Heart right ventricle (tissue), 16 donors: ENCODE measurements at regions not wholly inside any gene's neighbourhood (a gene's known extent, or its start where the extent isn't known, plus 50 kb on each side); places are given as distances from the start of the nearest gene placed in this dataset.

Source experiments
- ATAC-seq, 8 donors: fragments of 200-7000 bp; cut with Tn5 transposase; one replicate each; pipeline ENCODE4 v1.9.1; 2020; ENCODE audit warnings: mild to moderate bottlenecking in 8 of 8, moderate library complexity in 8 of 8, moderate number of reproducible peaks in 1 of 8
- DNase-seq, 2 donors: peaks; one replicate each; pipeline ENCODE4 v3.0.0-alpha.2; 2020
- H3K27ac ChIP-seq, 10 donors: fragments of 200-600 bp; sonication (generic) in 2 of 10; one replicate each; pipeline versions ENCODE4 v1.5.0 to v1.8.0; 2020 to 2022; ENCODE audit warnings: mild to moderate bottlenecking in 3 of 10
- H3K27me3 ChIP-seq, 7 donors: fragments of 200-600 bp; one replicate each; pipeline ENCODE4 v1.8.0; 2021 to 2022; ENCODE audit warnings: mild to moderate bottlenecking in 2 of 7
- H3K36me3 ChIP-seq, 9 donors: fragments of 200-600 bp; sonication (generic) in 1 of 9; one replicate each; pipeline versions ENCODE4 v1.5.0 to v1.8.0; 2020 to 2022; ENCODE audit warnings: mild to moderate bottlenecking in 2 of 9
- H3K4me1 ChIP-seq, 9 donors: fragments of 200-600 bp; sonication (generic) in 1 of 9; one replicate each; pipeline versions ENCODE4 v1.5.0 to v1.8.0; 2020 to 2022; ENCODE audit warnings: mild to moderate bottlenecking in 4 of 9
- H3K4me3 ChIP-seq, 10 donors: fragments of 200-600 bp; sonication (generic) in 2 of 10; one replicate each; pipeline versions ENCODE4 v1.5.0 to v1.8.0; 2020 to 2022; ENCODE audit warnings: mild to moderate bottlenecking in 7 of 10, moderate library complexity in 2 of 10
- H3K9me3 ChIP-seq, 11 donors: fragments of 200-600 bp in 10 of 11; sonication (generic) in 2 of 11; one replicate each; pipeline versions ENCODE4 v1.5.0 to v1.8.0; 2013 to 2022; ENCODE audit warnings: mild to moderate bottlenecking in 2 of 11, control low read depth in 1 of 11, moderate library complexity in 1 of 11
- CTCF ChIP-seq, 9 donors: fragments of 200-600 bp; sonication (generic) in 2 of 9; IDR thresholded peaks; one replicate each; pipeline versions ENCODE4 v1.5.0 to v1.8.0; 2021 to 2022; ENCODE audit warnings: antibody characterized with exemption in 9 of 9, mild to moderate bottlenecking in 5 of 9, moderate library complexity in 1 of 9
- WGBS, 2 donors: extraction: QIAGEN DNeasy Blood & Tissue Kit; methylation state at CpG; one replicate each; pipeline ENCODE4 v1.1.7; 2013; ENCODE audit warnings: inconsistent platforms in 1 of 2; 5-methylcytosine and 5-hydroxymethylcytosine counted together
- intact Hi-C, 10 donors: fragments of 100-400 bp; cut with DNase I; formaldehyde crosslinking; loops; one replicate each; pipeline versions ENCODE4 v1.11.1 to v1.14.2; 2022
- donor health status: Arrhythmogenic right ventricular cardiomyopathy.
- donor health status: ischemic (EF 13 %, LVEDD 7.1; RV severe dilation, severe dysfunction).
- donor health status: healthy with polysubstance abuse.
- donor health status: DM: no; HTN: yes; CAD: no.
- donor health status: DM: no; HTN: no; CAD: no.
- donor health status: ischemic (EF 25% LVEDD 6.9; RV normal size, moderate dysfunction).
- donor health status: ischemic (EF 25% LVEDD 5.7; RV mildly dilated, moderate dysfunction).
- donor health status: healthy.
- donor health status: DM: yes; HTN: yes; CAD: no.
- donor health status: Ischemic cardiomyopathy.
- donor health status: ischemic (EF 35%, LVEDD 5.7; RV mildly dilated, moderate dysfunction).
- donor health status: nonischemic (EF 11% LVEDD 7.7; RV severe dilation, severe dysfunction).
- donor health status: DM: yes; HTN: yes; CAD: no.
- donor health status: PGD.
- donor health status: ischemic (EF 29% LVEDD 5.4; RV normal size, mild dysfunction).
- donor health status: nonischemic (EF 23%, LVEDD 6.1; RV moderate dilation, normal function).

GRCh38 chr4:30443289-30443688 is 276.9 kb upstream of the PCDH7 start:
- no peak for TF ChIP-seq CTCF (IDR thresholded peaks at IDR 0.05)
- no peak for DNase-seq
- no peak for ATAC-seq

GRCh38 chr4:30450474-30450873 is 269.7 kb upstream of the PCDH7 start:
- no peak overlapping the region for H3K27ac ChIP-seq
- no peaks in the 10 kb centered on the region for H3K36me3 ChIP-seq
- ATAC-seq (no peak), DNase-seq (no peak)
- no peaks in the 10 kb centered on the region for H3K27me3 ChIP-seq
- intact Hi-C loops, result no loop called here
- no peak for TF ChIP-seq CTCF (IDR thresholded peaks at IDR 0.05)
- H3K9me3 ChIP-seq, result peaks cover 0 to 3% (median 0%) of the 10 kb centered on the region in 11 donors
- H3K4me1 ChIP-seq, result no peaks in the 10 kb centered on the region
- no peak overlapping the region for H3K4me3 ChIP-seq

More at GRCh38 chr4:30443289-30443688, 276.9 kb upstream of the PCDH7 start:
- Histone ChIP-seq H3K36me3 (no peaks in the 10 kb centered on the region), H3K27me3 (no peaks in the 10 kb centered on the region), H3K27ac (no peak overlapping the region), H3K9me3 (no peaks in the 10 kb centered on the region), H3K4me3 (no peak overlapping the region), H3K4me1 (no peaks in the 10 kb centered on the region)
- intact Hi-C loops, result no loop called here
- 23 to 30% methylated on average over 2 of the region's 2 CpGs for WGBS, 2 donors

GRCh38 chr4:30454504-30454903 is 265.7 kb upstream of the PCDH7 start:
- H3K9me3 ChIP-seq, result peaks cover 0 to 3% (median 0%) of the 10 kb centered on the region in 11 donors
- ATAC-seq (no peak), DNase-seq (no peak)
- H3K27ac ChIP-seq, result no peak overlapping the region
- TF ChIP-seq CTCF (IDR thresholded peaks at IDR 0.05), result no peak
- intact Hi-C loops, result no loop called here
- no peaks in the 10 kb centered on the region for H3K36me3 ChIP-seq
- H3K4me1 ChIP-seq, result no peaks in the 10 kb centered on the region
- no peaks in the 10 kb centered on the region for H3K27me3 ChIP-seq
- WGBS, 2 donors, result 76 to 87% methylated on average over 1 of the region's 1 CpG
- H3K4me3 ChIP-seq, result no peak overlapping the region

GRCh38 chr4:30456716-30457115 is 263.5 kb upstream of the PCDH7 start:
- TF ChIP-seq CTCF (IDR thresholded peaks at IDR 0.05), result no peak
- intact Hi-C loops, result no loop called here
- no peak overlapping the region for H3K27ac ChIP-seq
- 73 to 75% methylated on average over 4 of the region's 4 CpGs for WGBS, 2 donors
- peaks cover 0 to 3% (median 0%) of the 10 kb centered on the region in 11 donors for H3K9me3 ChIP-seq
- H3K36me3 ChIP-seq, result no peaks in the 10 kb centered on the region
- ATAC-seq, result no peak
- no peak overlapping the region for H3K4me3 ChIP-seq
- H3K4me1 ChIP-seq, result no peaks in the 10 kb centered on the region
- no peaks in the 10 kb centered on the region for H3K27me3 ChIP-seq
- DNase-seq, result no peak

GRCh38 chr4:30460818-30461217 is 259.4 kb upstream of the PCDH7 start:
- TF ChIP-seq CTCF (IDR thresholded peaks at IDR 0.05), result no peak
- 48 to 57% methylated on average over 3 of the region's 3 CpGs for WGBS, 2 donors
- no peaks in the 10 kb centered on the region for H3K9me3 ChIP-seq
- ATAC-seq, result no peak
- no peak overlapping the region for H3K4me3 ChIP-seq
- intact Hi-C loops, result no loop called here
- H3K36me3 ChIP-seq, result no peaks in the 10 kb centered on the region
- no peak overlapping the region for H3K27ac ChIP-seq
- no peaks in the 10 kb centered on the region for H3K4me1 ChIP-seq
- H3K27me3 ChIP-seq, result no peaks in the 10 kb centered on the region
- DNase-seq, result no peak
